Motor neuron (in vitro differentiated cells): ENCODE measurements at regions not wholly inside any gene's neighbourhood (a gene's known extent, or its start where the extent isn't known, plus 50 kb on each side); places are given as distances from the start of the nearest gene placed in this dataset.

Source experiments
- ATAC-seq, 8 experiments: fragments of 200-7000 bp; cut with Tn5 transposase; replicated peaks in 6 of 8; 2 replicates each; pipeline ENCODE4 v1.8.0; 2021; ENCODE audit warnings: mild to moderate bottlenecking in 8 of 8, moderate library complexity in 8 of 8
- H3K27ac ChIP-seq, 2 donors: fragments of 250-450 bp; sonication (Bioruptor Pico); 2 replicates each; pipeline ENCODE4 v1.9.0; 2021; ENCODE audit warnings: antibody characterized with exemption in 2 of 2, mild to moderate bottlenecking in 2 of 2, moderate library complexity in 1 of 2
- H3K4me1 ChIP-seq, 2 donors: fragments of 250-450 bp; sonication (Bioruptor Pico); replicated peaks in 1 of 2; 2 replicates each; pipeline ENCODE4 v1.6.1; 2021; ENCODE audit warnings: antibody characterized with exemption in 2 of 2, mild to moderate bottlenecking in 2 of 2, moderate library complexity in 1 of 2
- H3K4me3 ChIP-seq, 5 donors: fragments of 250-450 bp; sonication (Bioruptor Pico); 2 replicates each; pipeline ENCODE4 v1.9.0; 2021; ENCODE audit warnings: antibody characterized with exemption in 5 of 5, mild to moderate bottlenecking in 5 of 5, moderate library complexity in 4 of 5
- WGBS, 10 experiments: fragments of 450-650 bp; shearing (Covaris generic); methylation state at CpG; one replicate each; pipeline ENCODE4 v1.0.0; 2022; 5-methylcytosine and 5-hydroxymethylcytosine counted together
- in situ Hi-C, 9 experiments: fragments of 400-800 bp; cut with MboI; loops; one replicate each; pipeline ENCODE4 v1.15.0; 2021; ENCODE audit warnings: low sequenced_read_pairs in 9 of 9, low pct_unique_long_range_greater_than_20kb in 2 of 9; ENCODE audit not compliant: unreplicated experiment in 9 of 9

GRCh38 chr7:116310141-116310540 lies 99.8 kb downstream of the TES start:
- no peak overlapping the region for H3K27ac ChIP-seq
- in situ Hi-C loops = no loop called here
- no peak overlapping the region for H3K4me3 ChIP-seq
- 33 to 100% (median 67%) methylated on average over 1 to 3 of the region's 3 CpGs; no CpG with 5 or more reads in 3 of the 10 experiments for WGBS, 10 experiments
- ATAC-seq = peak in 2 of 8 experiments; percentile 23 to 39
- peaks cover 0 to 2% of the 10 kb centered on the region in 2 donors for H3K4me1 ChIP-seq

- ATAC-seq = no peak
- H3K27ac ChIP-seq = no peak overlapping the region
- in situ Hi-C loops = no loop called here
- peaks cover 5 to 9% of the 10 kb centered on the region in 2 donors for H3K4me1 ChIP-seq
- WGBS, 10 experiments = 73 to 100% (median 96%) methylated on average over 2 to 3 of the region's 3 CpGs
- H3K4me3 ChIP-seq = no peak overlapping the region
Observed at GRCh38 chr7:116311259-116311658, 100.9 kb downstream of the TES start.

- no peak overlapping the region for H3K27ac ChIP-seq
- in situ Hi-C loops = no loop called here
- ATAC-seq = no peak
- WGBS, 10 experiments = 80 to 100% (median 100%) methylated on average over 1 to 3 of the region's 3 CpGs; no CpG with 5 or more reads in 1 of the 10 experiments
- no peak overlapping the region for H3K4me3 ChIP-seq
- H3K4me1 ChIP-seq = peaks cover 11 to 12% of the 10 kb centered on the region in 2 donors
Observed at GRCh38 chr7:116311816-116312471, 101.6 kb downstream of the TES start.

- ATAC-seq = peak in 7 of 8 experiments; percentile 12 to 92 (median 73)
- in situ Hi-C loops = no loop called here
- WGBS, 10 experiments = 6 to 96% (median 80%) methylated on average over 1 to 6 of the region's 6 CpGs; no CpG with 5 or more reads in 3 of the 10 experiments
Observed at GRCh38 chr7:116315293-116315692, 105.0 kb downstream of the TES start.

GRCh38 chr7:116315803-116316202 lies 105.5 kb downstream of the TES start:
- in situ Hi-C loops = no loop called here
- Histone ChIP-seq H3K27ac (no peak overlapping the region), H3K4me3 (no peak overlapping the region), H3K4me1 (peaks cover 16 to 17% of the 10 kb centered on the region in 2 donors)
- no peak for ATAC-seq
- 40 to 94% (median 77%) methylated on average over 1 to 3 of the region's 3 CpGs for WGBS, 10 experiments

More at GRCh38 chr7:116315293-116315692, 105.0 kb downstream of the TES start:
- peaks cover 16 to 17% of the 10 kb centered on the region in 2 donors for H3K4me1 ChIP-seq
- H3K27ac ChIP-seq = no peak overlapping the region
- H3K4me3 ChIP-seq = no peak overlapping the region

GRCh38 chr7:116316838-116317628 lies 106.7 kb downstream of the TES start:
- H3K4me1 ChIP-seq = peaks cover 16 to 17% of the 10 kb centered on the region in 2 donors
- 0 to 69% (median 39%) methylated on average over 1 to 7 of the region's 7 CpGs; no CpG with 5 or more reads in 1 of the 10 experiments for WGBS, 10 experiments
- peak; percentile 59 to 90 (median 88) for ATAC-seq
- in situ Hi-C loops = no loop called here
- H3K27ac ChIP-seq = no peak overlapping the region
- H3K4me3 ChIP-seq = no peak overlapping the region

GRCh38 chr7:116317907-116318306 lies 107.6 kb downstream of the TES start:
- in situ Hi-C loops = no loop called here
- 69 to 100% (median 94%) methylated on average over 1 to 4 of the region's 4 CpGs; no CpG with 5 or more reads in 1 of the 10 experiments for WGBS, 10 experiments
- Histone ChIP-seq H3K4me3 (no peak overlapping the region), H3K4me1 (peaks cover 16 to 17% of the 10 kb centered on the region in 2 donors), H3K27ac (no peak overlapping the region)
- ATAC-seq = no peak

GRCh38 chr7:116322541-116322940 lies 112.2 kb downstream of the TES start:
- Histone ChIP-seq H3K4me1 (no peaks in the 10 kb centered on the region), H3K27ac (no peak overlapping the region), H3K4me3 (no peak overlapping the region)
- no peak for ATAC-seq
- WGBS, 10 experiments = 77 to 100% (median 94%) methylated on average over 1 to 2 of the region's 2 CpGs; no CpG with 5 or more reads in 1 of the 10 experiments
- in situ Hi-C loops = no loop called here

- in situ Hi-C loops = no loop called here
Observed at GRCh38 chr7:116324582-116324981, 114.2 kb downstream of the TES start.

GRCh38 chr7:116325517-116325916 lies 115.2 kb downstream of the TES start:
- H3K4me3 ChIP-seq = no peak overlapping the region
- 64 to 100% (median 83%) methylated on average over 1 to 3 of the region's 3 CpGs; no CpG with 5 or more reads in 1 of the 10 experiments for WGBS, 10 experiments
- in situ Hi-C loops = no loop called here
- ATAC-seq = no peak
- H3K4me1 ChIP-seq = no peaks in the 10 kb centered on the region
- no peak overlapping the region for H3K27ac ChIP-seq

More at GRCh38 chr7:116324582-116324981, 114.2 kb downstream of the TES start:
- 63 to 90% (median 80%) methylated on average over 1 to 2 of the region's 2 CpGs; no CpG with 5 or more reads in 5 of the 10 experiments for WGBS, 10 experiments
- Histone ChIP-seq H3K27ac (no peak overlapping the region), H3K4me1 (no peaks in the 10 kb centered on the region), H3K4me3 (no peak overlapping the region)
- ATAC-seq = no peak

- H3K27ac ChIP-seq = no peak overlapping the region
- WGBS, 10 experiments = 67 to 100% (median 95%) methylated on average over 3 to 4 of the region's 4 CpGs; no CpG with 5 or more reads in 2 of the 10 experiments
- in situ Hi-C loops = no loop called here
Observed at GRCh38 chr7:116327135-116327534, 116.8 kb downstream of the TES start.

GRCh38 chr7:116327752-116328151 lies 117.4 kb downstream of the TES start:
- 0 to 100% (median 87%) methylated on average over 2 to 7 of the region's 7 CpGs for WGBS, 10 experiments
- in situ Hi-C loops = no loop called here
- Histone ChIP-seq H3K27ac (no peak overlapping the region), H3K4me3 (no peak overlapping the region), H3K4me1 (no peaks in the 10 kb centered on the region)
- peak in 3 of 8 experiments; percentile 65 to 93 (median 91) for ATAC-seq

More at GRCh38 chr7:116327135-116327534, 116.8 kb downstream of the TES start:
- H3K4me3 ChIP-seq = no peak overlapping the region
- H3K4me1 ChIP-seq = no peaks in the 10 kb centered on the region
- ATAC-seq = no peak

GRCh38 chr7:116328161-116328560 lies 117.8 kb downstream of the TES start:
- WGBS, 10 experiments = 0 to 83% (median 46%) methylated on average over 1 of the region's 1 CpG; no CpG with 5 or more reads in 2 of the 10 experiments
- peak in 1 of 8 experiments; percentile 46 for ATAC-seq
- no peaks in the 10 kb centered on the region for H3K4me1 ChIP-seq
- no peak overlapping the region for H3K4me3 ChIP-seq
- in situ Hi-C loops = no loop called here
- no peak overlapping the region for H3K27ac ChIP-seq
